DND-41 (cell line): ENCODE measurements at regions not wholly inside any gene's neighbourhood (a gene's known extent, or its start where the extent isn't known, plus 50 kb on each side); places are given as distances from the start of the nearest gene placed in this dataset.
"Not testable (repeated sequence)": the region's sequence is repeated elsewhere in the genome, so short reads cannot be mapped to it uniquely, and the experiment has no call there.

Source experiments
- ATAC-seq: fragments of 200-7000 bp; cut with Tn5 transposase; 3 replicates; pipeline ENCODE4 v1.9.1; 2021; ENCODE audit warnings: low read depth; ENCODE audit not compliant: insufficient read depth
- DNase-seq: peaks from one replicate; pipeline ENCODE4 v3.0.0-alpha.2; 2020
- H2AFZ ChIP-seq: 2 replicates; pipeline ENCODE4 v1.6.0; 2012; ENCODE audit warnings: low read depth, low read length
- H3K27ac ChIP-seq: 2 replicates; pipeline ENCODE4 v1.5.1; 2012; ENCODE audit warnings: low read length, inconsistent platforms
- H3K27me3 ChIP-seq: fragments of 200-600 bp; sonication (generic); 2 replicates; pipeline ENCODE4 v1.6.0; 2012; ENCODE audit warnings: low read length, mild to moderate bottlenecking, inconsistent platforms; ENCODE audit not compliant: insufficient read depth, poor library complexity
- H3K36me3 ChIP-seq: 2 replicates; pipeline ENCODE4 v1.5.1; 2012; ENCODE audit warnings: low read length, inconsistent platforms; ENCODE audit not compliant: insufficient read depth
- H3K4me1 ChIP-seq: 2 replicates; pipeline ENCODE4 v1.5.1; 2012; ENCODE audit warnings: mild to moderate bottlenecking, low read length; ENCODE audit not compliant: insufficient read depth
- H3K4me2 ChIP-seq: 2 replicates; pipeline ENCODE4 v1.6.0; 2012; ENCODE audit warnings: mild to moderate bottlenecking, moderate library complexity, low read length, inconsistent platforms; ENCODE audit not compliant: insufficient read depth
- H3K4me3 ChIP-seq, 2 experiments: fragments of 200-600 bp in 1 of 2; shearing (Covaris generic) in 1 of 2; 2 replicates each; pipeline ENCODE4 v1.5.1; 2012 to 2016; ENCODE audit warnings: inconsistent platforms in 2 of 2, low read length in 2 of 2, mild to moderate bottlenecking in 2 of 2, low read depth in 1 of 2, moderate library complexity in 1 of 2
- H3K79me2 ChIP-seq: 2 replicates; pipeline ENCODE4 v1.6.0; 2012; ENCODE audit warnings: low read length, inconsistent platforms; ENCODE audit not compliant: insufficient read depth
- H3K9ac ChIP-seq: 2 replicates; pipeline ENCODE4 v1.6.0; 2012; ENCODE audit warnings: low read depth, mild to moderate bottlenecking, inconsistent platforms, low read length, moderate library complexity
- H3K9me3 ChIP-seq: 2 replicates; pipeline ENCODE4 v1.5.1; 2012; ENCODE audit warnings: low read length, moderate library complexity, mild to moderate bottlenecking, inconsistent platforms; ENCODE audit not compliant: insufficient read depth, severe bottlenecking
- H4K20me1 ChIP-seq: 2 replicates; pipeline ENCODE4 v1.6.0; 2012; ENCODE audit warnings: low read length; ENCODE audit not compliant: insufficient read depth
- TF ChIP-seq, protein P1 (sequence below): IDR thresholded peaks from 2 replicates; pipeline ENCODE4 v1.5.1; 2012; ENCODE audit warnings: borderline replicate concordance, low read length, moderate library complexity, mild to moderate bottlenecking; ENCODE audit not compliant: poor library complexity, severe bottlenecking; ENCODE audit errors: extremely low read depth

GRCh38 chr14:106329987-106330774, 803.8 kb downstream of the TMEM121 start:
- Histone ChIP-seq H3K36me3 (peaks cover 12% of the 10 kb centered on the region), H3K4me3 (peak overlapping the region in 1 of 2 experiments; percentile 17; a peak in 1 of 4 replicates), H3K4me2 (peak overlapping the region; percentile 54), H3K4me1 (peaks cover 68% of the 10 kb centered on the region), H3K79me2 (peaks cover 41% of the 10 kb centered on the region), H3K9ac (peak overlapping the region; percentile 42), H3K27ac (peak overlapping the region; percentile 84)
- ATAC-seq, result 0 out of 3 replicates have a peak, but pooled peaks have one; percentile 3
- H2AFZ ChIP-seq, H3K27me3 ChIP-seq, H4K20me1 ChIP-seq, DNase-seq, H3K9me3 ChIP-seq: not testable (repeated sequence)

- not testable (repeated sequence) for H4K20me1 ChIP-seq, H3K27me3 ChIP-seq, H3K36me3 ChIP-seq, H3K9me3 ChIP-seq
- Histone ChIP-seq H3K4me1 (peaks cover 61% of the 10 kb centered on the region), H3K27ac (peak overlapping the region; percentile 89), H2AFZ (peak overlapping the region; percentile 51), H3K79me2 (peaks cover 41% of the 10 kb centered on the region), H3K9ac (peak overlapping the region; percentile 59), H3K4me3 (peak overlapping the region; percentile 10 to 52; a peak in 3 of 4 replicates), H3K4me2 (peak overlapping the region; percentile 58)
- TF ChIP-seq, protein P1, sequence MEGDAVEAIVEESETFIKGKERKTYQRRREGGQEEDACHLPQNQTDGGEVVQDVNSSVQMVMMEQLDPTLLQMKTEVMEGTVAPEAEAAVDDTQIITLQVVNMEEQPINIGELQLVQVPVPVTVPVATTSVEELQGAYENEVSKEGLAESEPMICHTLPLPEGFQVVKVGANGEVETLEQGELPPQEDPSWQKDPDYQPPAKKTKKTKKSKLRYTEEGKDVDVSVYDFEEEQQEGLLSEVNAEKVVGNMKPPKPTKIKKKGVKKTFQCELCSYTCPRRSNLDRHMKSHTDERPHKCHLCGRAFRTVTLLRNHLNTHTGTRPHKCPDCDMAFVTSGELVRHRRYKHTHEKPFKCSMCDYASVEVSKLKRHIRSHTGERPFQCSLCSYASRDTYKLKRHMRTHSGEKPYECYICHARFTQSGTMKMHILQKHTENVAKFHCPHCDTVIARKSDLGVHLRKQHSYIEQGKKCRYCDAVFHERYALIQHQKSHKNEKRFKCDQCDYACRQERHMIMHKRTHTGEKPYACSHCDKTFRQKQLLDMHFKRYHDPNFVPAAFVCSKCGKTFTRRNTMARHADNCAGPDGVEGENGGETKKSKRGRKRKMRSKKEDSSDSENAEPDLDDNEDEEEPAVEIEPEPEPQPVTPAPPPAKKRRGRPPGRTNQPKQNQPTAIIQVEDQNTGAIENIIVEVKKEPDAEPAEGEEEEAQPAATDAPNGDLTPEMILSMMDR, result peak; percentile 65
- peak; percentile 100 for DNase-seq
- peak; percentile 80 for ATAC-seq
Observed at GRCh38 chr14:106334428-106335109, 808.2 kb downstream of the TMEM121 start.

- not testable (repeated sequence) for H4K20me1 ChIP-seq, H3K27me3 ChIP-seq, DNase-seq, H3K36me3 ChIP-seq, H3K9me3 ChIP-seq
- Histone ChIP-seq H3K4me3 (peak overlapping the region in 1 of 2 experiments; percentile 50; a peak in 2 of 4 replicates), H3K27ac (peak overlapping the region; percentile 89), H3K9ac (peak overlapping the region; percentile 59), H3K79me2 (peaks cover 41% of the 10 kb centered on the region), H2AFZ (peak overlapping the region; percentile 51), H3K4me1 (peaks cover 57% of the 10 kb centered on the region), H3K4me2 (peak overlapping the region; percentile 58)
- ATAC-seq, result peak; percentile 68
Observed at GRCh38 chr14:106335110-106335429, 808.7 kb downstream of the TMEM121 start.

DNA sequence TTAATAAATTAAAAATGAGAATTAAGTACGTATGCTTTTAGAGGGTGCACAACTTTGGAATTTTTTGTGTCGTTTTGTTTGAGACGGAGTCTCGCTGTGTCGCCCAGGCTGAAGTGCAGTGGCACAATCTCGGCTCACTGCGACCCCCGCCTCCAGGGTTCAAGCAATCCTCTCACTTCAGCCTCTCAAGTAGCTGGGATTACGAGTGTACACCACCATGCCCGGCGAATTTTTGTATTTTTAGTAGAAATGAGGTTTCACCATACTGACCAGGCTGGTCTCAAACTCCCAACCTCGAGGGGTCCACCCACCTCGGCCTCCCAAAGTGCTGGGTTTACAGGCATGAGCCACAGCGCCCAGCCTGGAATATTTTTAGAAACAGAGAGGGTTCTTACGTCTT, 812.4 kb downstream of the TMEM121 start:
- not testable (repeated sequence) for H3K79me2 ChIP-seq, H3K4me2 ChIP-seq, DNase-seq, ATAC-seq, H3K9me3 ChIP-seq, H3K27me3 ChIP-seq, H3K9ac ChIP-seq, H3K27ac ChIP-seq, H3K4me3 ChIP-seq, H4K20me1 ChIP-seq, H3K36me3 ChIP-seq, H2AFZ ChIP-seq
- peaks cover 26% of the 10 kb centered on the region for H3K4me1 ChIP-seq

- not testable (repeated sequence) for H3K4me3 ChIP-seq, H3K79me2 ChIP-seq, H3K4me2 ChIP-seq, H3K27ac ChIP-seq, DNase-seq, H2AFZ ChIP-seq, H4K20me1 ChIP-seq, H3K9ac ChIP-seq, H3K9me3 ChIP-seq, H3K27me3 ChIP-seq, ATAC-seq, H3K36me3 ChIP-seq
- peaks cover 16% of the 10 kb centered on the region for H3K4me1 ChIP-seq
Observed at GRCh38 chr14:106340658-106341057, 814.3 kb downstream of the TMEM121 start.

DNA sequence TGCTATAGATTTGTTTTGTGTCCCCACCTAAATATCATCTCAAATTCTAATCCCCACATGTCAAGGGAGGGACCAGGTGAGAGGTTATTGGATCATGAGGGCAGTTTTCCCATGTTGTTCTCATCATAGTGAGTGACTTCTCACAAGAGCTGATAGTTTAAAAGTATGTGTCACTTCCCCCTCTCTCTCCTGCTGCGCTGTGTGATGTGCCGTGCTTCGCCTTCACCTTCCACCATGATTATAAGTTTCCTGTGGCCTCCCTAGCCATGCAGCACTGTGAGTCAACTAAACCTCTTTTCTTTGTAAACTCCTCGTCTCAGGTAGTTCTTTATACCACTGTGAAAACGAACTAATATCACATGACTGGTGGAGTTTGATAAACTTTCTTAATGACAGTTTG, 814.8 kb downstream of the TMEM121 start:
- H3K9me3 ChIP-seq, H3K27me3 ChIP-seq, H4K20me1 ChIP-seq, H2AFZ ChIP-seq, H3K27ac ChIP-seq, H3K36me3 ChIP-seq, DNase-seq, H3K9ac ChIP-seq, H3K4me3 ChIP-seq, ATAC-seq, H3K79me2 ChIP-seq, H3K4me2 ChIP-seq: not testable (repeated sequence)
- H3K4me1 ChIP-seq, result peaks cover 12% of the 10 kb centered on the region
